BE2C (cell line): ENCODE measurements at regions not wholly inside any gene's neighbourhood (a gene's known extent, or its start where the extent isn't known, plus 50 kb on each side); places are given as distances from the start of the nearest gene placed in this dataset.

Source experiments
- DNase-seq: peaks from one replicate; pipeline ENCODE4 v3.0.0-alpha.2; 2020
- H3K27me3 ChIP-seq: fragments of 250-450 bp; sonication (Bioruptor Pico); 2 replicates; pipeline ENCODE4 v1.5.1; 2020; ENCODE audit warnings: mild to moderate bottlenecking
- H3K36me3 ChIP-seq: fragments of 250-450 bp; sonication (Bioruptor Pico); 2 replicates; pipeline ENCODE4 v1.5.1; 2020; ENCODE audit warnings: mild to moderate bottlenecking
- H3K4me1 ChIP-seq: fragments of 250-450 bp; sonication (Bioruptor Pico); 2 replicates; pipeline ENCODE4 v1.5.1; 2020
- H3K4me3 ChIP-seq: 2 replicates; pipeline ENCODE4 v1.5.1; 2011; ENCODE audit warnings: low read depth, low read length
- H3K9me3 ChIP-seq: fragments of 250-450 bp; sonication (Bioruptor Pico); 2 replicates; pipeline ENCODE4 v1.5.1; 2020
- TF ChIP-seq, protein P1 (sequence below): IDR thresholded peaks from 2 replicates; pipeline ENCODE4 v1.5.1; 2012; ENCODE audit warnings: mild to moderate bottlenecking, low read depth, low read length

DNA sequence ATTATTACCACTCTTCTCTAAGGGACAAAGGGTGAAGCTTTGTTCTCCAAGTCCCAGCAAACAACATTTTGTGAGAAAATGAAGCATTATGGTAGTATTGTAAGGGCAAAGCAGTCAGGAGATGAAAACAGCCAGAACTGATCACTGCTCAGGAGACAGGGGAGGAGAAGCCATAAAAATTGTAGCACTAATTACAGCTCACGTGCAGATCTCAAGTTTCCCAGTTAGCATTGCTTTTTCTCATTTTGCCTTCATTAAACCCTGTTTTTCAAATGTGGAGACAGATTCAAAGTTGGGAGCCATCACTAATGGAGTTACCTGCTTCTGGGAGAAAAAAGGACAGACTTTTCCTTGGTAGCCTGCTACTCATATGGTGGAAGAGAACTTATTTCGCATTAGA is 210.9 kb upstream of the PDE10A start:
- no peaks in the 10 kb centered on the region for H3K4me1 ChIP-seq
- no peak for DNase-seq
- H3K36me3 ChIP-seq: no peaks in the 10 kb centered on the region
- TF ChIP-seq, protein P1, sequence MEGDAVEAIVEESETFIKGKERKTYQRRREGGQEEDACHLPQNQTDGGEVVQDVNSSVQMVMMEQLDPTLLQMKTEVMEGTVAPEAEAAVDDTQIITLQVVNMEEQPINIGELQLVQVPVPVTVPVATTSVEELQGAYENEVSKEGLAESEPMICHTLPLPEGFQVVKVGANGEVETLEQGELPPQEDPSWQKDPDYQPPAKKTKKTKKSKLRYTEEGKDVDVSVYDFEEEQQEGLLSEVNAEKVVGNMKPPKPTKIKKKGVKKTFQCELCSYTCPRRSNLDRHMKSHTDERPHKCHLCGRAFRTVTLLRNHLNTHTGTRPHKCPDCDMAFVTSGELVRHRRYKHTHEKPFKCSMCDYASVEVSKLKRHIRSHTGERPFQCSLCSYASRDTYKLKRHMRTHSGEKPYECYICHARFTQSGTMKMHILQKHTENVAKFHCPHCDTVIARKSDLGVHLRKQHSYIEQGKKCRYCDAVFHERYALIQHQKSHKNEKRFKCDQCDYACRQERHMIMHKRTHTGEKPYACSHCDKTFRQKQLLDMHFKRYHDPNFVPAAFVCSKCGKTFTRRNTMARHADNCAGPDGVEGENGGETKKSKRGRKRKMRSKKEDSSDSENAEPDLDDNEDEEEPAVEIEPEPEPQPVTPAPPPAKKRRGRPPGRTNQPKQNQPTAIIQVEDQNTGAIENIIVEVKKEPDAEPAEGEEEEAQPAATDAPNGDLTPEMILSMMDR: no peak
- H3K27me3 ChIP-seq: peaks cover 4% of the 10 kb centered on the region; the same call in 1 of the 2 replicates
- H3K4me3 ChIP-seq: no peak overlapping the region
- H3K9me3 ChIP-seq: no peaks in the 10 kb centered on the region

DNA sequence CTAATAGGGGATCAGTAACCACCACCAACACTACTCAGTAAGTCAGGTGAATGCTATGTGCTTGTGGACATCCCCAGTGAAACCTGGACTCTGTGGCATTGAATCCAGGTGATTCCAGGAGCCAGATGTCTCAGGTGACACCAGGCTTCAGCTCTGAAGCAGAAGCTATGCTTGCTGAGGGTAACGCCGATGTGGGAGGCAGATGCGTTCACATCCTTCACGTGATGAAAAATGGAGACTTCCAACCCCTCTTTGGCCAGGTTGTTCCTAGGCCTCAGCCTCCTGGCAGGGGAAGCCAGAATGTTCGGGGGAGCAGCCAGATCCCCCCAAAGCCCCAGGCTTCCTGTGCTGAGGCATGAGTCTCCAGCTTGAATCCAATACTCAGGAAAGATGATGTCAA is 209.8 kb upstream of the PDE10A start:
- DNase-seq: no peak
- Histone ChIP-seq H3K9me3 (no peaks in the 10 kb centered on the region), H3K4me3 (no peak overlapping the region), H3K27me3 (peaks cover 4% of the 10 kb centered on the region; the same call in 1 of the 2 replicates), H3K4me1 (no peaks in the 10 kb centered on the region), H3K36me3 (no peaks in the 10 kb centered on the region)
- TF ChIP-seq, protein P1: no peak

DNA sequence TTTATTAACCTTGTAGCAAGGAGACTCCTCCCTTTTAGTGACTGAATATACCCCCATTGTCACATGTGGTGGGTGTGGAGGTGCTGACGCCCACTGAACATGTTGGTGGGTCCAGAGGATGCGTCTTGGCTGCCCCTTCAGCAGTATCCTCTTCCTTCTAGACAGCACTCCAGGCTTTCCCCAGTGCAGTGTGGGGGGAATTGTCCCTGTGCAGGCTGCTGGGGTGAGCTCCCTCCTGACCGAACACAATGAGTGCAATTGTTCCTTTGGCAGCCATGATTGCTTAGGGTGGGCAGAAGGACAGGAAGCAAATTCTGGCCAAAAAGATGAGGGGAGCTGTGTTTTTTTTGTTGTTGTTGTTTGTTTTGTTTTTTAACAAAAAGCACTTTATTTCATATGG is 209.3 kb upstream of the PDE10A start:
- DNase-seq: no peak
- Histone ChIP-seq H3K4me1 (no peaks in the 10 kb centered on the region), H3K9me3 (no peaks in the 10 kb centered on the region), H3K4me3 (no peak overlapping the region), H3K36me3 (no peaks in the 10 kb centered on the region), H3K27me3 (peaks cover 4% of the 10 kb centered on the region; the same call in 1 of the 2 replicates)
- TF ChIP-seq, protein P1: no peak

DNA sequence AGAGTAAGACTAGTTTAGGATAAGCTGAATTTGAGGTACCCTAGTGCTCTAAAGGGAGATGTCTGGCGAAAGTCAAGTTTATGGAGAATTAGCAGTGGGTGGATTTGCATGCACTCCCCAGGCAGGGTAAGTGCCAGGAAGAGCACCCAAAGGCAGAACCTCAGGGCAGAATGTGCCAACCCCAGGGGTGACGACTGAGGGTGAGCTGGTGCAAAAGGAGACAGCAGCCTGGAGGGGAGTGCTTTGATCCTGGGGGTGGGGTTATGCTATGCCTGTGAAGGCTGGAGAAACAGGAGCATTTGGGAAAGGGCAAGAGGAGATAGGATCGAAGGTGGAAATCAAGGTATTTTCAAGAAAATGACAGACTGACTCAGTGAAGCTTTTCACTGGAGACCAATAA is 208.5 kb upstream of the PDE10A start:
- H3K9me3 ChIP-seq: no peaks in the 10 kb centered on the region
- H3K27me3 ChIP-seq: peaks cover 4% of the 10 kb centered on the region; the same call in 1 of the 2 replicates
- no peak overlapping the region for H3K4me3 ChIP-seq
- TF ChIP-seq, protein P1: no peak
- no peaks in the 10 kb centered on the region for H3K4me1 ChIP-seq
- DNase-seq: no peak
- H3K36me3 ChIP-seq: no peaks in the 10 kb centered on the region

DNA sequence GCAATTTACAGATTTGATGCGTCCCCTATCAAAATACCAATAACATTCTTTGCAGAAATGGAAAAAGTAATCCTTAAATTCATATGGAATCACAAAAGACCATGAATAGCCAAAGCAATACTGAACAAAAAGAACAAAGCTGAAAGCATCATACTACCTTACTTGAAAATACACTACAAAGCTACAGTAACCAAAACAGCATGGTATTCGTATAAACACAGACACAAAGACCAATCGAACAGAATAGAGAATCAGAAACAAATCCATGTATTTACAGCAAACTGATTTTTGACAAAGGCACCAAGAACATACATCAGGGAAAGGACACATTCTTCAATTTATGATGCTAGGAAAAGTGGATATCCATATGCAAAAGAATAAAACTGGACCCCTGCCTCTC is 206.5 kb upstream of the PDE10A start:
- no peaks in the 10 kb centered on the region for H3K36me3 ChIP-seq
- no peaks in the 10 kb centered on the region for H3K4me1 ChIP-seq
- H3K27me3 ChIP-seq: no peaks in the 10 kb centered on the region
- TF ChIP-seq, protein P1: no peak
- no peak for DNase-seq
- H3K9me3 ChIP-seq: no peaks in the 10 kb centered on the region
- H3K4me3 ChIP-seq: no peak overlapping the region

DNA sequence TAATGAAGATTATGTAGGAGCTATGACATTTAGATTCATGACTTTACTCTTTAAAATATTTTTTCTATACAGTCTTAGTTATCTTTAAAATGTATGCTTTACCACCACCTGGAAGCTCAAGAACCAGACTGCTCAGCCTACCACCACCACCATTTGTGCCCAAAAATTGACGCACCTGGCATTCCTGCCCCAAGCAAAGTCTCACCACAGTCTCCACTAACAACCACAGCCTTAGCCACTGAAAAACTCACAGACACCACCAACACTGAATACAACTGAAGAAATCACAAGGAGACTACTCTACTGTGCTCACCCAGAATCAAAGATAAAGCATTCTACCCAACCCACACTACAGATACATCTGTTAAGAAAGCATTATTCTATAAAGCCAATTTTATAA is 201.9 kb upstream of the PDE10A start:
- Histone ChIP-seq H3K36me3 (no peaks in the 10 kb centered on the region), H3K9me3 (no peaks in the 10 kb centered on the region), H3K4me3 (no peak overlapping the region), H3K4me1 (no peaks in the 10 kb centered on the region), H3K27me3 (no peaks in the 10 kb centered on the region)
- TF ChIP-seq, protein P1: no peak
- no peak for DNase-seq
